ENCODE measurements at regions not wholly inside any gene's neighbourhood (a gene's known extent, or its start where the extent isn't known, plus 50 kb on each side); places are given as distances from the start of the nearest gene placed in this dataset.

GRCh38 chr13:74868049-74868448 is 613.9 kb downstream of the TBC1D4 start:
- no peak for TF ChIP-seq CTCF (IDR thresholded peaks at IDR 0.05)
- TF ChIP-seq POLR2A (IDR thresholded peaks at IDR 0.05): no peak

Measured in gastroesophageal sphincter (tissue), 3 donors.